Right atrium auricular region (tissue), 2 donors: ENCODE measurements at regions not wholly inside any gene's neighbourhood (a gene's known extent, or its start where the extent isn't known, plus 50 kb on each side); places are given as distances from the start of the nearest gene placed in this dataset.

Experiments used
- DNase-seq: peaks from one replicate; pipeline ENCODE4 v3.0.0-alpha.2; 2019; ENCODE audit warnings: low spot score
- H3K27ac ChIP-seq, 2 donors: fragments of 200-600 bp; sonication (generic); 1 replicate in 1 of 2; 2 replicates in 1 of 2; pipeline ENCODE4 v1.5.1; 2016 to 2019
- H3K27me3 ChIP-seq, 2 donors: fragments of 200-600 bp; sonication (generic); one replicate each; pipeline versions ENCODE4 v1.5.1 to v1.6.0; 2017 to 2019
- H3K36me3 ChIP-seq: fragments of 200-600 bp; sonication (generic); one replicate; pipeline ENCODE4 v1.5.1; 2016
- H3K4me1 ChIP-seq, 2 donors: fragments of 200-600 bp; sonication (generic); one replicate each; pipeline versions ENCODE4 v1.5.1 to v1.6.0; 2017 to 2019
- H3K4me3 ChIP-seq, 2 donors: fragments of 200-600 bp; sonication (generic); 1 replicate in 1 of 2; 2 replicates in 1 of 2; pipeline ENCODE4 v1.5.1; 2017 to 2019; ENCODE audit warnings: mild to moderate bottlenecking in 1 of 2, moderate library complexity in 1 of 2
- H3K9me3 ChIP-seq, 2 donors: fragments of 200-600 bp; sonication (generic); one replicate each; pipeline ENCODE4 v1.5.1; 2019
- CTCF ChIP-seq, 2 donors: fragments of 200-600 bp; sonication (generic); IDR thresholded peaks; one replicate each; pipeline ENCODE4 v1.5.1; 2019; ENCODE audit warnings: antibody characterized with exemption in 2 of 2

- Histone ChIP-seq H3K36me3 (no peaks in the 10 kb centered on the region), H3K27ac (no peak overlapping the region), H3K27me3 (no peaks in the 10 kb centered on the region), H3K4me1 (no peaks in the 10 kb centered on the region), H3K4me3 (no peak overlapping the region), H3K9me3 (no peaks in the 10 kb centered on the region)
- TF ChIP-seq CTCF (IDR thresholded peaks at IDR 0.05) = no peak
- DNase-seq = no peak
Observed at GRCh38 chr2:4518596-4518995, 815.2 kb downstream of the DCDC2C start.

GRCh38 chr2:4522498-4523421, 819.4 kb downstream of the DCDC2C start:
- H3K9me3 ChIP-seq = no peaks in the 10 kb centered on the region
- no peaks in the 10 kb centered on the region for H3K27me3 ChIP-seq
- H3K36me3 ChIP-seq = no peaks in the 10 kb centered on the region
- H3K27ac ChIP-seq = no peak overlapping the region
- TF ChIP-seq CTCF (IDR thresholded peaks at IDR 0.05) = no peak
- no peaks in the 10 kb centered on the region for H3K4me1 ChIP-seq
- no peak for DNase-seq
- no peak overlapping the region for H3K4me3 ChIP-seq

GRCh38 chr2:4527416-4527815, 824.0 kb downstream of the DCDC2C start:
- no peak for TF ChIP-seq CTCF (IDR thresholded peaks at IDR 0.05)
- Histone ChIP-seq H3K4me3 (no peak overlapping the region), H3K36me3 (no peaks in the 10 kb centered on the region), H3K9me3 (no peaks in the 10 kb centered on the region), H3K27me3 (no peaks in the 10 kb centered on the region), H3K4me1 (no peaks in the 10 kb centered on the region), H3K27ac (no peak overlapping the region)
- DNase-seq = no peak

GRCh38 chr2:4528246-4528645, 824.9 kb downstream of the DCDC2C start:
- H3K4me1 ChIP-seq = no peaks in the 10 kb centered on the region
- no peaks in the 10 kb centered on the region for H3K9me3 ChIP-seq
- TF ChIP-seq CTCF (IDR thresholded peaks at IDR 0.05) = no peak
- no peaks in the 10 kb centered on the region for H3K27me3 ChIP-seq
- no peak overlapping the region for H3K27ac ChIP-seq
- H3K4me3 ChIP-seq = no peak overlapping the region
- no peak for DNase-seq
- H3K36me3 ChIP-seq = no peaks in the 10 kb centered on the region

GRCh38 chr2:4528773-4529172, 825.4 kb downstream of the DCDC2C start:
- Histone ChIP-seq H3K27ac (no peak overlapping the region), H3K36me3 (no peaks in the 10 kb centered on the region), H3K4me1 (no peaks in the 10 kb centered on the region), H3K27me3 (no peaks in the 10 kb centered on the region), H3K9me3 (no peaks in the 10 kb centered on the region), H3K4me3 (no peak overlapping the region)
- DNase-seq = no peak
- no peak for TF ChIP-seq CTCF (IDR thresholded peaks at IDR 0.05)

GRCh38 chr2:4529738-4530137, 826.4 kb downstream of the DCDC2C start:
- no peak overlapping the region for H3K4me3 ChIP-seq
- H3K4me1 ChIP-seq = no peaks in the 10 kb centered on the region
- H3K27me3 ChIP-seq = no peaks in the 10 kb centered on the region
- TF ChIP-seq CTCF (IDR thresholded peaks at IDR 0.05) = no peak
- no peaks in the 10 kb centered on the region for H3K36me3 ChIP-seq
- no peak for DNase-seq
- no peak overlapping the region for H3K27ac ChIP-seq
- no peaks in the 10 kb centered on the region for H3K9me3 ChIP-seq
